Lower leg skin (tissue), 4 donors: ENCODE measurements at regions not wholly inside any gene's neighbourhood (a gene's known extent, or its start where the extent isn't known, plus 50 kb on each side); places are given as distances from the start of the nearest gene placed in this dataset.

ENCODE experiments used
- DNase-seq, 2 donors: peaks; one replicate each; pipeline ENCODE4 v3.0.0-alpha.2; 2019; ENCODE audit warnings: low spot score in 2 of 2
- H3K4me3 ChIP-seq: fragments of 200-600 bp; sonication (generic); 2 replicates; pipeline ENCODE4 v1.5.1; 2017; ENCODE audit warnings: mild to moderate bottlenecking, low read depth; ENCODE audit not compliant: poor library complexity, severe bottlenecking
- POLR2A ChIP-seq, 2 donors: fragments of 450-650 bp; IDR thresholded peaks; one replicate each; pipeline ENCODE4 v1.6.1; 2016 to 2017; ENCODE audit warnings: antibody characterized with exemption in 2 of 2, mild to moderate bottlenecking in 1 of 2, moderate library complexity in 1 of 2
- WGBS, 2 donors: methylation state at CpG; one replicate each; pipeline ENCODE4 v1.1.5; 2018; 5-methylcytosine and 5-hydroxymethylcytosine counted together
- intact Hi-C: fragments of 100-400 bp; cut with DNase I; formaldehyde crosslinking; loops from one replicate; pipeline ENCODE4 v1.15.0; 2023; ENCODE audit warnings: low total_unique reads
- TF ChIP-seq, protein P1 (sequence below), 3 donors: fragments of 450-650 bp; IDR thresholded peaks; one replicate each; pipeline ENCODE4 v1.5.1; 2016; ENCODE audit warnings: antibody characterized with exemption in 3 of 3, mild to moderate bottlenecking in 3 of 3, moderate library complexity in 2 of 3

DNA sequence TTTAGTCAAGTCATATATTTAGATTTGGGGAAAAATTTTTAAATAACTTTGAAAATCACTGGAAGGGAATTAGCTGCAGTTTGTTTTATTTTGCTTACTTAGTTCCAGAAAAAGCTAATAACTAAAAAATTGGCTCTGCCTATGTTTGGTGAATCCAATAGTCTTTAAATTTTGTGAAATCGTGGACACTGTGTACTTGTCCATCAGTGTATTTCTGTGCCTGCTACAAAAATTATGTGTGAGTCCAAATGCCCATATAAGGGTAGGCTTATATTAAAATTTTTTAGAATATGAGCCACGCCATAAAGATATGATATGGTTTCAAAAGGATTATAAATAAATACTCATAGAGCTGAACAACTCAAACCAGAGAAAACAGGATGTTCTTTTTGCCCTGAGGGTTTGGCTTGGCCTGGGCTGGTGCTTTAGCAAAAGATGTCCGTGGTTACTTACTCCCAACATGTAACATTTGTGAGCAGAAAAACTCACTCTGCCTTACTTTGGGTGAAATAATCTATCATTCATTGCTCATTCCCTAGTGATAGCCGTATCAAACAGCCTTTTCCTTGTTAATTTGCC is 133.2 kb upstream of the PRLR start:
- intact Hi-C loops: no loop called here
- no peak for TF ChIP-seq POLR2A (IDR thresholded peaks at IDR 0.05)
- H3K4me3 ChIP-seq: no peak overlapping the region
- no peak for DNase-seq
- WGBS, 2 donors: 35 to 42% methylated on average over 4 of the region's 4 CpGs

DNA sequence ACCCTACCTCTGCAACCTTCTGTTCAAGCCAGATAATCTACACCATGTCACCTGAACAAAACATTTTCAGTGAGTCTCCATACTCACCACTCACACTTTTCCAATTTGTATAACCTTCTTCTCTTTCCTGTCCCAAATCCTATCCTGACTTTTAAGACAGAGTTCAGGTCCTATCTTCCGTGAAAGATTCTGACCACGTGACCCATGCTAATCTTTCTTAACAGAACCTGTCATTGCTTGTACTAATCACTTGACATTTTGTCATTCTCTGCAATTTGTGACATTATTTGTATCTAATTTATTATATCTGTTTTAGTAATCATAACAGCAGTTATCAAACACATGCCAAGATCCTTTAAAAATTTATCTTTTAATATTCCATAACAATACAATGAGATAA is 132.5 kb upstream of the PRLR start:
- TF ChIP-seq, protein P1, sequence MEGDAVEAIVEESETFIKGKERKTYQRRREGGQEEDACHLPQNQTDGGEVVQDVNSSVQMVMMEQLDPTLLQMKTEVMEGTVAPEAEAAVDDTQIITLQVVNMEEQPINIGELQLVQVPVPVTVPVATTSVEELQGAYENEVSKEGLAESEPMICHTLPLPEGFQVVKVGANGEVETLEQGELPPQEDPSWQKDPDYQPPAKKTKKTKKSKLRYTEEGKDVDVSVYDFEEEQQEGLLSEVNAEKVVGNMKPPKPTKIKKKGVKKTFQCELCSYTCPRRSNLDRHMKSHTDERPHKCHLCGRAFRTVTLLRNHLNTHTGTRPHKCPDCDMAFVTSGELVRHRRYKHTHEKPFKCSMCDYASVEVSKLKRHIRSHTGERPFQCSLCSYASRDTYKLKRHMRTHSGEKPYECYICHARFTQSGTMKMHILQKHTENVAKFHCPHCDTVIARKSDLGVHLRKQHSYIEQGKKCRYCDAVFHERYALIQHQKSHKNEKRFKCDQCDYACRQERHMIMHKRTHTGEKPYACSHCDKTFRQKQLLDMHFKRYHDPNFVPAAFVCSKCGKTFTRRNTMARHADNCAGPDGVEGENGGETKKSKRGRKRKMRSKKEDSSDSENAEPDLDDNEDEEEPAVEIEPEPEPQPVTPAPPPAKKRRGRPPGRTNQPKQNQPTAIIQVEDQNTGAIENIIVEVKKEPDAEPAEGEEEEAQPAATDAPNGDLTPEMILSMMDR (IDR thresholded peaks at IDR 0.05): no peak
- TF ChIP-seq POLR2A (IDR thresholded peaks at IDR 0.05): no peak
- DNase-seq: no peak
- intact Hi-C loops: no loop called here
- 63 to 68% methylated on average over 2 of the region's 2 CpGs for WGBS, 2 donors
- H3K4me3 ChIP-seq: no peak overlapping the region

DNA sequence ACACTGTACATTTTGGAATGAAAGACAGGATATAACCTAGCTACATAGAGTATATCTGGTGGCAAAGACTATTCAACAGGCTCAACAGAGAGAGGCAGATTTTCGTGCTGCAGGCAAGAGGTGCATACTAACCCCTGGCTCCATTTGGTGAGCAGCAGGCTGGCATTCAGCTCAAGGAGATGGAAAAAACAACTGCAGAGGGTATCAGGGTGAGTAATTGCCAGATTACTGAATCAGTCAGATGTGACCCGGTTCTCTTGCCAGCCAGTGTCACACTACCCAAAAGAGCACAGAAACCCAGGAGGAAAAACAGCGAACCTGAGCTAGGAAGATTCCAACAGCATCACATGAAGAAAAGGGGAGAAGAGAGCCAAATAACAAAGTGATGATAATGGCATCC is 130.4 kb upstream of the PRLR start:
- no peak for TF ChIP-seq POLR2A (IDR thresholded peaks at IDR 0.05)
- TF ChIP-seq, protein P1 (IDR thresholded peaks at IDR 0.05): no peak
- intact Hi-C loops: no loop called here
- DNase-seq: no peak
- WGBS, 2 donors: 56 to 64% methylated on average over 3 of the region's 3 CpGs
- H3K4me3 ChIP-seq: no peak overlapping the region

DNA sequence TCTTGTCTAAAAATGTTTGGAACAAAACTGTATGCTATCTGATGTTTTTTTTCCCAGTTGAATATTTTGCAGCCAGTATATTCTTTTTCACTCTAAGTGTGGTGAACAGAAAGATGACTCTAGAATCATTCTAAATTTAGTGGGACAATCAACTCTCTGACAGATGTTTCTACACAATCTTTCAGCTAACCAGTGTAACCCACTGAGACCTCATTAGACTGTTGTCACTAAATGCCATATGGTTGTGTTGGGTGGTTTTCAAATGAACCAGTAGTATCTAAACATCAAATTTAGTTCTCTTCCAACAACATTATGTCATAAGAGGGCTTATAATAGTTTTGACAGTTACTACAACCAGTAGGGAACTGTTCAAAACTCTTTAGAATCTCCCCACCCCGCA is 129.6 kb upstream of the PRLR start:
- WGBS, 2 donors: 78 to 80% methylated on average over 1 of the region's 1 CpG
- TF ChIP-seq POLR2A (IDR thresholded peaks at IDR 0.05): no peak
- TF ChIP-seq, protein P1 (IDR thresholded peaks at IDR 0.05): no peak
- no peak overlapping the region for H3K4me3 ChIP-seq
- no peak for DNase-seq
- intact Hi-C loops: no loop called here

DNA sequence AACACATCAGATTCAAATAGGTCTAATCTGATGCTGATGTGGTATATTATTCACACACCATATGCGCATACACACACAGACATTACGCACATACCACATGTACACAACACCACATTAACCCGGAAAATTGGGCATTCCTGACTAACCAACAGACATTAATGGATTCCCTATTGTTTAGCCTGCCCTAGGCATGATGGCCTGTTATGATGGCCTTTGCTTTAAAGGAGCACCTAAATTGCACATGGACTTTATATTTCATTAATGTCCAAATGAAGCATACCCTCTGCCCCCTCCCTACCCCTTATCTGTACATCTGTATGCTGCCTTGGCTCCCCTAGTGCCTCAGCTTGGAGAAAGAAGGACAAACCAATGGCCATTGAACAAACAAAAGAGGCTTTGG is 127.7 kb upstream of the PRLR start:
- no peak for DNase-seq
- 90 to 95% methylated on average over 3 of the region's 3 CpGs for WGBS, 2 donors
- H3K4me3 ChIP-seq: no peak overlapping the region
- intact Hi-C loops: no loop called here
- TF ChIP-seq, protein P1 (IDR thresholded peaks at IDR 0.05): no peak
- no peak for TF ChIP-seq POLR2A (IDR thresholded peaks at IDR 0.05)

DNA sequence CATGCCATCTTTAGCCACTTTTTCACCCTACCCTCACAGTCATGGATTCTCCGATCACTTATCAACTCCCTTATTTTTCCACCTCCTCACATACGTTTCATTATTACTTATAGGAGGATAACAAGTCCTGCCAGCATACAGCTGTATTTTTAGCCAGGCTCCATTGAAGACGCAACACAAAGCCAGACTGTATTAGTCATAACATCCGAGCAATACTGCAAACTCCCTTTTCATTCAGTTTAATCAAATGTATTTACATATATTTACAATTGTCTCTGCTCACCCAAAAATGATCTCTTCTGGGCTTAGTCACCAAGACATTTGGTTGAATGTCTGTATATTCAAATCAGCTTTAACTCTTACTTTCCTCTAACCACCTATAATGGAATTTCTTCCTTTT is 126.4 kb upstream of the PRLR start:
- no peak overlapping the region for H3K4me3 ChIP-seq

More for the DNA sequence above, 126.4 kb upstream of the PRLR start:
- DNase-seq: no peak
- 57 to 60% methylated on average over 4 of the region's 4 CpGs for WGBS, 2 donors
- TF ChIP-seq, protein P1 (IDR thresholded peaks at IDR 0.05): no peak
- no peak for TF ChIP-seq POLR2A (IDR thresholded peaks at IDR 0.05)
- intact Hi-C loops: no loop called here
